A549 (cell line): ENCODE measurements at regions not wholly inside any gene's neighbourhood (a gene's known extent, or its start where the extent isn't known, plus 50 kb on each side); places are given as distances from the start of the nearest gene placed in this dataset.

Experiments used
- ATAC-seq, 2 experiments: fragments of 200-7000 bp in 1 of 2; fragments of >200 bp in 1 of 2; cut with Nextera tagmentation in 1 of 2; cut with Tn5 transposase in 1 of 2; 3 replicates each; pipeline versions ENCODE4 v1.8.0 to v1.9.1; 2018 to 2020; ENCODE audit warnings: mild to moderate bottlenecking in 1 of 2, moderate library complexity in 1 of 2
- CTCF ChIA-PET: fragments of 300-600 bp; sonication (Branson Sonifier 250); formaldehyde crosslinking; extraction: SDS; loops from one replicate; lab custom pipeline; 2021; ENCODE audit warnings: antibody characterized with exemption, inconsistent platforms; lab: Yijun Ruan, JAX
- POLR2A ChIA-PET: fragments of 350-600 bp; formaldehyde crosslinking; extraction: SDS; loops from one replicate; lab custom pipeline; 2021; ENCODE audit warnings: antibody characterized with exemption, inconsistent platforms; lab: Yijun Ruan, JAX
- DNase-seq, 2 experiments: peaks; one replicate each; pipeline versions ENCODE4 v3.0.0 to v3.0.0-alpha.2; 2011 to 2016; ENCODE audit warnings: low read depth in 1 of 2, low spot score in 1 of 2
- FAIRE-seq: peaks from 2 replicates; lab custom pipeline; 2011; peaks lifted over from hg19 to GRCh38; lab: Jason Lieb, UNC
- H3K27ac ChIP-seq, 2 experiments: fragments of >200 bp; sonication (Bioruptor Twin); formaldehyde crosslinking; 3 replicates each; pipeline ENCODE4 v1.5.1; 2016 to 2017
- H3K4me1 ChIP-seq: fragments of >200 bp; sonication (Bioruptor Twin); formaldehyde crosslinking; 3 replicates; pipeline ENCODE4 v1.6.1; 2016
- H3K4me2 ChIP-seq: fragments of >200 bp; sonication (Bioruptor Twin); formaldehyde crosslinking; 3 replicates; pipeline ENCODE4 v1.6.1; 2016
- H3K4me3 ChIP-seq: fragments of >200 bp; sonication (Bioruptor Twin); formaldehyde crosslinking; 3 replicates; pipeline ENCODE4 v1.5.1; 2016
- H3K9me3 ChIP-seq: fragments of >200 bp; sonication (Bioruptor Twin); formaldehyde crosslinking; 3 replicates; pipeline ENCODE4 v1.6.1; 2016
- ATOH8 ChIP-seq: fragments of 250-450 bp; sonication (Bioruptor Pico); IDR thresholded peaks from 2 replicates; pipeline ENCODE4 v1.5.0; 2020; ENCODE audit warnings: low read depth, mild to moderate bottlenecking, moderate library complexity
- BCL3 ChIP-seq: fragments of >200 bp; sonication (Bioruptor Twin); formaldehyde crosslinking; IDR thresholded peaks from 3 replicates; pipeline ENCODE4 v1.6.1; 2016
- CBX2 ChIP-seq: fragments of 200-600 bp; sonication (generic); IDR thresholded peaks from 2 replicates; pipeline ENCODE4 v1.6.1; 2016; ENCODE audit warnings: low read depth, mild to moderate bottlenecking, borderline replicate concordance
- CEBPB ChIP-seq, 2 experiments: fragments of >200 bp in 1 of 2; sonication (Bioruptor Twin) in 1 of 2; formaldehyde crosslinking in 1 of 2; IDR thresholded peaks; 2 replicates each; pipeline ENCODE4 v1.6.1; 2012 to 2016
- E2F6 ChIP-seq: IDR thresholded peaks from 2 replicates; pipeline ENCODE4 v1.6.1; 2012; ENCODE audit warnings: low read depth, borderline replicate concordance
- EHF ChIP-seq: fragments of 250-450 bp; sonication (Bioruptor Pico); IDR thresholded peaks from 2 replicates; pipeline ENCODE4 v1.5.0; 2020; ENCODE audit warnings: mild to moderate bottlenecking
- EHMT2 ChIP-seq: fragments of 200-600 bp; sonication (generic); IDR thresholded peaks from 2 replicates; pipeline ENCODE4 v1.6.1; 2016; ENCODE audit warnings: antibody characterized with exemption, low read depth, mild to moderate bottlenecking, moderate library complexity
- EP300 ChIP-seq, 2 experiments: fragments of >200 bp; sonication (Bioruptor Twin); formaldehyde crosslinking; IDR thresholded peaks; 2 replicates in 1 of 2; 3 replicates in 1 of 2; pipeline ENCODE4 v1.6.1; 2016 to 2017
- HES2 ChIP-seq: fragments of >200 bp; sonication (Bioruptor Twin); formaldehyde crosslinking; IDR thresholded peaks from 2 replicates; pipeline ENCODE4 v1.6.1; 2016
- HMGXB4 ChIP-seq: fragments of 250-450 bp; sonication (Bioruptor Pico); IDR thresholded peaks from 2 replicates; pipeline ENCODE4 v1.5.0; 2021; ENCODE audit warnings: mild to moderate bottlenecking, moderate library complexity, borderline replicate concordance
- HOXA7 ChIP-seq: fragments of 250-450 bp; sonication (Bioruptor Pico); IDR thresholded peaks from 2 replicates; pipeline ENCODE4 v1.5.0; 2020; ENCODE audit warnings: mild to moderate bottlenecking, moderate library complexity
- JUNB ChIP-seq: fragments of >200 bp; sonication (Bioruptor Twin); formaldehyde crosslinking; IDR thresholded peaks from 2 replicates; pipeline ENCODE4 v1.6.1; 2016
- MAFK ChIP-seq: fragments of 450-650 bp; IDR thresholded peaks from 2 replicates; pipeline ENCODE4 v1.6.1; 2014; ENCODE audit not compliant: partially characterized antibody
- MAX ChIP-seq: IDR thresholded peaks from 2 replicates; pipeline ENCODE4 v1.6.1; 2012
- MAZ ChIP-seq: fragments of 150-350 bp; IDR thresholded peaks from 2 replicates; pipeline ENCODE4 v1.6.1; 2014; ENCODE audit warnings: antibody characterized with exemption, low read depth, low read length, borderline replicate concordance
- NFE2L2 ChIP-seq: fragments of 150-350 bp; conservative IDR thresholded peaks from 2 replicates; pipeline ENCODE4 v1.6.1; 2014; ENCODE audit warnings: low read length
- NR3C1 ChIP-seq: fragments of >200 bp; sonication (Bioruptor Twin); formaldehyde crosslinking; IDR thresholded peaks from 3 replicates; pipeline ENCODE4 v1.6.1; 2017
- RAD21 ChIP-seq, 2 experiments: fragments of >200 bp in 1 of 2; sonication (Bioruptor Twin) in 1 of 2; formaldehyde crosslinking in 1 of 2; IDR thresholded peaks in 1 of 2; conservative IDR thresholded peaks in 1 of 2; 2 replicates in 1 of 2; 3 replicates in 1 of 2; pipeline ENCODE4 v1.6.1; 2012 to 2018; ENCODE audit warnings: inconsistent platforms in 1 of 2
- RCOR1 ChIP-seq: fragments of 150-350 bp; IDR thresholded peaks from 2 replicates; pipeline ENCODE4 v1.6.1; 2014; ENCODE audit warnings: antibody characterized with exemption, low read length, low read depth
- RFX5 ChIP-seq: fragments of 450-650 bp; IDR thresholded peaks from 2 replicates; pipeline ENCODE4 v1.7.1; 2014; ENCODE audit warnings: antibody characterized with exemption, mild to moderate bottlenecking, moderate library complexity
- SMC3 ChIP-seq: fragments of >200 bp; sonication (Bioruptor Twin); formaldehyde crosslinking; IDR thresholded peaks from 3 replicates; pipeline ENCODE4 v1.6.1; 2018; ENCODE audit warnings: inconsistent platforms
- SREBF2 ChIP-seq: fragments of 450-650 bp; IDR thresholded peaks from 2 replicates; pipeline ENCODE4 v1.6.1; 2014; ENCODE audit warnings: mild to moderate bottlenecking, moderate library complexity
- USF2 ChIP-seq: fragments of 450-650 bp; IDR thresholded peaks from 2 replicates; pipeline ENCODE4 v1.6.1; 2014; ENCODE audit warnings: antibody characterized with exemption
- ZFP36 ChIP-seq: fragments of 450-650 bp; IDR thresholded peaks from 2 replicates; pipeline ENCODE4 v1.6.1; 2014; ENCODE audit warnings: borderline replicate concordance; ENCODE audit not compliant: partially characterized antibody
- ZNF302 ChIP-seq: fragments of 250-450 bp; sonication (Bioruptor Pico); IDR thresholded peaks from 2 replicates; pipeline ENCODE4 v1.9.0; 2021; ENCODE audit warnings: inconsistent platforms, mild to moderate bottlenecking, moderate library complexity
- WGBS: methylation state at CpG from one replicate; pipeline ENCODE4 v1.1.6; 2017; ENCODE audit errors: missing lambda C conversion rate; 5-methylcytosine and 5-hydroxymethylcytosine counted together

- no peak for TF ChIP-seq HES2
- TF ChIP-seq, all 56 proteins: peak for 0
- FAIRE-seq = no peak
- Histone ChIP-seq H3K4me1 (no peaks in the 10 kb centered on the region), H3K27ac (no peak overlapping the region), H3K9me3 (no peaks in the 10 kb centered on the region; the same call in 2 of the 3 replicates), H3K4me2 (no peak overlapping the region), H3K4me3 (no peak overlapping the region)
- ChIA-PET POLR2A (no interaction called here), CTCF (no interaction called here)
- ATAC-seq = no peak
- WGBS = 4% methylated on average over 3 of the region's 3 CpGs
- DNase-seq = no peak
Measured at GRCh38 chr3:76129441-76129840, 344.1 kb upstream of the ZNF717 start.

GRCh38 chr3:76131396-76132153, 346.2 kb upstream of the ZNF717 start:
- WGBS = 5% methylated on average over 7 of the region's 7 CpGs
- no peak overlapping the region for H3K27ac ChIP-seq
- TF ChIP-seq RFX5 (no peak), MAZ (no peak), E2F6 (no peak), EHMT2 (no peak), CBX2 (no peak), EP300 (IDR thresholded peaks at IDR 0.05) (no peak), SMC3 (no peak), CEBPB (IDR thresholded peaks at IDR 0.05) (no peak), HES2 (no peak), ZFP36 (no peak), MAX (no peak), MAFK (no peak), RCOR1 (no peak), NR3C1 (no peak), SREBF2 (no peak), NFE2L2 (no peak), EHF (CRISPR knock-in tag) (no peak), ZNF302 (CRISPR knock-in tag) (no peak), HMGXB4 (CRISPR knock-in tag) (no peak), BCL3 (no peak)
- TF ChIP-seq, all 56 proteins: peak for 0
- H3K4me3 ChIP-seq = no peak overlapping the region
- CTCF ChIA-PET = no interaction called here
- no peak for FAIRE-seq
- no peak for ATAC-seq
- H3K9me3 ChIP-seq = no peaks in the 10 kb centered on the region; the same call in 2 of the 3 replicates
- no peak for DNase-seq
- no peaks in the 10 kb centered on the region for H3K4me1 ChIP-seq
- H3K4me2 ChIP-seq = no peak overlapping the region
- POLR2A ChIA-PET = no interaction called here

- H3K9me3 ChIP-seq = no peaks in the 10 kb centered on the region; the same call in 2 of the 3 replicates
- no peak for DNase-seq
- WGBS = 0% methylated on average over 3 of the region's 3 CpGs
- no peak for TF ChIP-seq ATOH8 (CRISPR knock-in tag)
- TF ChIP-seq HOXA7 (CRISPR knock-in tag) = no peak
- no peak for TF ChIP-seq USF2
- TF ChIP-seq RAD21 (conservative IDR thresholded peaks at IDR 0.05 in 1 of 2, IDR thresholded peaks at IDR 0.05 in 1 of 2) = no peak
- no peak for TF ChIP-seq JUNB
- no peak for TF ChIP-seq SMC3
- ATAC-seq = no peak
- H3K4me1 ChIP-seq = no peaks in the 10 kb centered on the region
- FAIRE-seq = no peak
- no peak overlapping the region for H3K4me3 ChIP-seq
- POLR2A ChIA-PET = no interaction called here
- CTCF ChIA-PET = no interaction called here
- H3K4me2 ChIP-seq = no peak overlapping the region
- H3K27ac ChIP-seq = no peak overlapping the region
Measured at GRCh38 chr3:76132154-76132470, 346.8 kb upstream of the ZNF717 start.
